CD4-positive, alpha-beta T cell treated with Interleukin-6 for 4 hours (primary cell): ENCODE measurements at regions not wholly inside any gene's neighbourhood (a gene's known extent, or its start where the extent isn't known, plus 50 kb on each side); places are given as distances from the start of the nearest gene placed in this dataset.
A peak's percentile ranks its signal among the peaks of the same experiment; 100 is the strongest.

Experiments
- DNase-seq: peaks from one replicate; pipeline ENCODE4 v3.0.0-alpha.2; 2020; ENCODE audit warnings: mixed read lengths

DNA sequence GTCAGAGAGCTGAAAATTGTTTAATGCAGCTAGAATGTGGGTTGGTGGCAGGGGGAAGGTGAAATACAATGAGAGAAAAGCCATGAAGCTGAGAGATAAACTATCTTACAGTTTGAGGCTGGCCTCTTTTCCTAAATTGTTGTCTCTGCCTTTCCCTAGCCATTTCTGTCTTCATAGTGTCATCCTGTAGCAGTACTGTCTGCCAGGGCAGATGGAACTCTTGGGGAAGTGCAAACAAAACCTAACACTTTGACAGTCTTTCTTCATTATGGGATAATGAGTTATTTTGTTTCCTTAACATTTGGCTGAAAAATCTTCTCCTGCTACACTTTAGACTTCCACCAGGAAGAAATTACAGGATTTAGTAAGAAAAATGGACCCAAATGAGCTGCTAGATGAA lies 197.8 kb upstream of the ARX start:
- DNase-seq = no peak

DNA sequence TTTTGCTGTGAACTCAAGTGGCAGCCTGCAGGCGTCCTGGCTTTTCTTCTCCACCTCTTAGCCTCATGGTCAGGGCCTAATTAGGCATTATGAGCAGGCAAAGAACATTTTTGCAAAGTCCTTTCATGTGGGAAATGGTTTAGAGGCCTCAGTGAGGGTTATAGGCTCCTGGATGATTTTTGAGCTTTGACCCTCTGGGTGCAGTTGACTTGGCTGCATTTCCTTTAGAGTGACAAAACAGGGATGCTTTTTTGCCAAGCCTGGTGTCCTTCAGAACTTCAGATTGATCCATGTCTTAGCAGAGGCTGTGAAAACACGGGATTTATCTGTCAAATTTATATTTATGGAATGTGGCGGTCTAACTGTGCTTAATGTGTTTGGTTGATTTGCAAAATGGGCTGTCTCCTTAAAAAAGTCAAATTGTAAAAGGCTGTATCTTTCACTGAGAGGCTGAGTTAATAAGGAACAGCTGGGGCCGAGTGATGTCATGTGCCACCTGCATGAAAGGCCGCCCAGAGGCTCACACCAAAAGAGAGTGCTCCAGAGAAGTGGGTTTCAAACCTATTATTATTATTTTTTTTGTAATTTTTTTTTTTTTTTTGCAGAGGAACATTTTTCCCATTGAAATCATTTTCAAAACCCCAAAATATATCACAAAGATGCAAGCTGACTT lies 192.2 kb upstream of the ARX start:
- no peak for DNase-seq

DNA sequence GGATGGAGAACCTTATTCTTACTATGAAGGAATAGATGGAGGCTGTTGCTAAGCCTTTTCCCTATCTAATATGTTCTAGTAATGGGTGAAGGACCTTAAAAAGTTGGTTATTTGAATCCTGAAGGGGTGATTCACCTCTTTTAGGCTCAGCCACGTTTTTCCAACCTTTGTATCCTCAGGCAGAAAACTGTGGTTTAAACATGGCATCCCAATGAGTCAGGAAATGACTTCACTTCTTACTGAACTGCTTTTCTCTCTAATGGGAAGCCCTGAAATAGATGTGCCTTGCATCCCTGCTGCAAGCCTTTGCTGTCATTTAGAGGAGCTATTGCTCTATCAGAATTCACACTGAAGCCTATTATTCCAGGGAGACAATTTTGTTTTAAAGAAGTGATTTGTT lies 191.0 kb upstream of the ARX start:
- DNase-seq = no peak

DNA sequence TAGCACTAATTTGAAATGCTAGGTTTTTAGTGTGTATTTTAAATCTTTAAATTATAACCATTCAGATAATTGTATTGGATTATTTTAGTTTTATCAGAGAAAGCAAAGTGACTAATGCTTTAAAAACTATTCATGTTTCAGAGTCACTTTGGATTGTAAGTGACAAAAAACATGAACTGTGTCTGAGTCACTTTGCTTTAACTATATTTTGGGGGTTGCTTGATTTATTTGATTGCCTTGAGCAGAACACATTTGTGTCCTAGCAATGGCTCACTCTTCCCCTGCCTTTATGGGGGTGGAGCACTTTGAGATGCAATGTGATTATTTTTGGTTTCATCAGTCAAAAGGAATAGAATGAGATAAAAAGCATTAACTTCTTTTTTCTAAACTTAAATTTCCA lies 188.4 kb upstream of the ARX start:
- no peak for DNase-seq

DNA sequence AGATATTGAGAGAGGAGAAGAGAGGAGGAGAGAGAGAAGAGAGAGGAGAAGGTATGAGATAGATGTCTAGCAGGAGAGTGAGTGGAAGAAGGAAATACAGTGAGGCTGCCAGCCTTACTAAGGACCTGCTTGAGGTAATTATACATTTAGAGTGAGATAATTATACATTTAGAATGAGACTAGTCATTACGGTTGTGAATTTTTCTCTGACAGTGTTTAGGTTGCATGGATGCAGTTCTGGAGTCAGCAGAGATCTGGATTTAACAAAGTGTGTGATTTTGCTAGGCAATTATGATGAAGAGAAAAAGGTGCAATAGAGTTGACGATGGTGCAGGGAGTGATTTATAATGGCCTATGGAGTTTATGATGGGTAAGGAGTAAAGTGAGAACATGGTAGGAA lies 187.1 kb upstream of the ARX start:
- no peak for DNase-seq

DNA sequence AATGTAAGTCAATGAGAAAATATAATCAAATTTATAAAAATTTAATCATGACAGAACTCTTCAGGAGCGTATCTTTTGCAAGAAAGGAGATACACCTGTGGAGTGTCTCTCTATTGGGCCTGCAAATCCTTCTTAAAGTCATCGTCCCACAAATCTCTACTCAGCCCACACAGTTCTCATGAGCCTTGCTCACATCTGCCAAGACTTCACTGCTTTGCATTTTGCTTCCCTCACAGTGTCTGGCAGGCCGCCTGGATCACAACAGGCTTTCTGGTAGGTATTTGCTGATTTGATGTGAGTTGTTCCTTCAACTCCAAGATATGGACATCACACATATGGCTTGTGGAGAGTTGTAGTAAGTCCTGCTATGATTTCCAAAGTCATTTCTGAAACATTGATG lies 183.1 kb upstream of the ARX start:
- no peak for DNase-seq

DNA sequence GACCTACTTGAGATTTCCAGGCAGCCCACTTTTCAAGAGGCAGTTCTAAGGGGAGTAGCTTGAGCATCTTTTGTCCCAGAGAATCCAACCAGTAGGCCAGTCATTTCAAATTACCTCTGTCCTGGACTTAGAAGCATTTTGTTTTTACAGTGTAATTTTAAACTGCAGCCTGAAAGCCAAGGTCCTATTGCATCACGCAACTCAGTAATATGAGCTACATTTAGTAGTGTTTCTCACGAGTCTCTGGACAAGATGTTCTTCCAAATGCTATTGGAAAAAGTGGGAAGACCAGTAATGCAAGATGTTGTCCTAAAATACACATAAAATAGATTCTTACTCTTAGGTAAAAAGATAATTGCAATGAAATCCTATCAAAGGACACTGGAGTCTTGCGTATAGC lies 182.5 kb upstream of the ARX start:
- no peak for DNase-seq

DNA sequence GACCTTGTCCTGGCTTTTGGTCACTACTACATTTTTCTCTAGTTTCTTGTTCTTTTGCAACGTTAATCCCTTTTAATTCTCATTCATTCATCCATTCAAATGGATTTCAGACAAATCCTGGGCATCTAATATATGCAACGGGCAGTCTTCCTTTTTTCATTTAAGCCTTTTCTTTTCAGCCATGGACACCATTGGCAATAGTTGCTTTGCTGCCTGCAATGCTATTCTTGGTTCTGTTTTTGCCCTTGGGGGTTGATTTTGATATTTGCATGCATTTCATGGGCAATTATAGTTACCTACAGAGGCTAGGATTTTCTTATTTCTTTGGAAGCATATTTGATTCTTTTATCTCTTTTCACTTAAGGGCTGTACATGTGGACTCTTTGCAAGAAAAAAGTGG lies 180.5 kb upstream of the ARX start:
- no peak for DNase-seq

DNA sequence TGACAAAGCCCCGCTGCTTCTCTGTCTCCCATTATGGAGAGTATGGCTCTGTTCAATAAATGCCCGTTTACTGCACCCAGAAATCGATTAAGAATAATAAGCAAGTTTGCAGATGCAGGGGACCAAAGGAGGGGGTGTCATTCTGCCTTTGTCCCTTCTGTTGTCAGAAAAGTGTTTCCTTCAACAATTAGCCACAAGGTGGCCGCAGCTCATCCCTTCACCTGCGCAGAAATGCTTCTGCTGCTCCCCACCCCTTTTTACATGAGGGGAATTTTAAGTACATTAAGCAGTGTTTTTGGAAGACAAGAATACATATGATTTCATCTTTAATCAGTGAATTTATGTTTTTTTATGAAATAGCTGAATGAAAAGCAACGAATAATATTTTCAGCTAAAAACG lies 175.6 kb upstream of the ARX start:
- no peak for DNase-seq

DNA sequence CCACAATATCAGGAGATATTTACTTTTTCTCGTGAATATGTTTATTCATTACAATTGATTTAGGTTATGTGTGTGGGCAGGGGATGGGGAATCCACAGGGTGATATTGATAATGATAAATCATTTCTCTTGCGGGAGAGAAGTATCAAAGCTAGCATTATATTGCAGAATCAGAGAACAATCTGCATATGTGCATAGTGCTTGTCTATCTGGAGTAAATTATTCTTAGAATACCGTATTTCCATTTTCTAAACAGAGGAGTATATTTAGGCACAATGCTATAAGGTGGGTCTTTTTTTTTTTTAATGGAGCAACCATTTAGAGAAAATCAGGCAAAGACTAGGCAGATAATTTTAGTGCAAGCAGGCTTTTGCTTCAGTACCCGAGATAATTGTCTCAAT lies 166.0 kb upstream of the ARX start:
- DNase-seq = no peak

DNA sequence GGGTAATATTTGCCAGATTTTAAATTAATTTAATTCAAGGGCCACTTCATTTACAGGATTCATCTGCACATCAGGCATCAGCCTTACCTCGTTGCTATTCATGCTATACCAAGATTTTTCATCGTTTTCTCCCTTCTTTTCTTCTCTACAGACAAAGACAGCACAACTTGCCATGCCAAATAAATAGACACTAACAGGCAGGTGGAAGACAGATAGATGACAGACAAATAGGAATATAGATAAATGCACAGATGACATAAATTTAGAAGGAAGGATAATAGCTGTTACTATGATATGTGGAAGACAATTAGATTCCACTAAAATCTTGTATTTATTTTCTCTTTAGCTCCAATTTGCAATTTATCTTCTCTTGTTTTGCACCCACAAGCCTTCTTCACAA lies 164.5 kb upstream of the ARX start:
- no peak for DNase-seq

DNA sequence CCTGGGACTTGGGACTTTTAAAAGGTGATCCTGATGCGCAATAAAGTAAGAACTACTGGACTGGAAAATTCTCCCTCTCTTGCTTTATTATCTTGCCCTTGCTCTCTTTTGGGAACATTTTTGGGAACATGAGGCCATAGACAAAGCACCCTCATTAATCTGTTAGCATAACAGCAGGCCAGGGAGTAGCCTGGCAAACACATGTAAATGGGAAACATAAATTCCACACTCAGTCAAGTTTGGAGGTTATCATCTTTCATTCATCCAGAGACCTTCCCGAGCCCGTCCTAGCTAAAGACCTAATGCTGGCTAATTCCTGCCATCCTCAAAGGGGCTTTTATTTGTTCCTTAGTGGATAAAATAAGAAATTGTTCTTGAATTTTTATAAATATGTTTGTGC lies 162.8 kb upstream of the ARX start:
- no peak for DNase-seq

DNA sequence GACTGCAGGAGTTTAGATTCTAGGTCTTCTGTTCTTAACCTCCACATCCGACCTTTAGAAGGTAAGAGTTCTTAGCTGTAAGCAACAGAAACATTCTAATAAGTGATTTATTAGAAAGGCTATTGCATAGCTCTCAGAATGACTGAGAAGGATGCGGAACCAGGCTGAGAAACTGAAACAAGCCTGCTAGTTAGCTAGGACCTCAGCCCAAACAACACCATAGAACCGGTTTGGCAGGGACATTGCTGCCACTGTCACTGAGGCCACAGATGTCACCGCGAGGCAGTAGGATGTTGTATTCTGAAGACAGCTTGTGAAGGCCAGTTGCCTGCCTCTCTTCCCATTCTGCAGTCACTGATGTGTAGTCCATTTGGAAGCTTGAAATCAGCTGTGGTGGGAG lies 160.0 kb upstream of the ARX start:
- DNase-seq = no peak

DNA sequence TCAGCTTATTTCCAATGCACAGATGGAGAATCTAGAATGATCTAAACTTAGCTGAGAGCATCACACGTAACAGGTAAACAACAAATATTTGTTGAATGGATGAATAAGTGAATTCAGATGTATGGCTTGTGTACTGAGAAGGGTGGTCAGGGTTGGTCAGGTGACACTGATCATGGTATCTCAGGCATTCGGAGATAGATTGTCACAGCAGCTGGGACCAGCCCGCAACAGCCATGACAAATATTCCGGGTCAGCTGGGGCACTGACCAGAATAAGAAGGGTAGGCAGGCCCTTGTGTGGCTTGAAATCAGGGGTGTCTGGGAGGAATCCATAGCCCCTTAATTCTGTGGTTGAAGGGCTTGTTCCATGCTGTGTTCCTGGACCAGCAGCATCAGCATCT lies 159.4 kb upstream of the ARX start:
- DNase-seq = no peak

DNA sequence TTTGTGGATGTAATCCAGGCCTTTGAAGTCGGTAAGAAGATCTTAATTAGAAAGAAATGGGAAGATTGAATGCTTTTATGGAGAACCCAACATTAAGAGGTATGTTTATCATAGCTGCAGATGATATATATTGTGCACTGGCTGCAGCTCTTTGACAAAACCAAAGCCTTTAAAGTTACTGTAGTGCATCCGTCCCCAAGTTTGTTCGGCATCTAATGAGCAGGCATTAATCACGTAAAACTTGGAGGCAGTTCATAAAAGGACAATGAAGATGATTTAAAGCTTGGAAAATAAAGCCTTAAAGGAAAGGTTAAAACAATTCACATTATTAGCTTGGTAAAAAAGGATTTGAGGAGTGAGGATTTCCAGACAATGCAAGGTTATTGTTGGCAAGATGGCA lies 150.8 kb upstream of the ARX start:
- DNase-seq = no peak

DNA sequence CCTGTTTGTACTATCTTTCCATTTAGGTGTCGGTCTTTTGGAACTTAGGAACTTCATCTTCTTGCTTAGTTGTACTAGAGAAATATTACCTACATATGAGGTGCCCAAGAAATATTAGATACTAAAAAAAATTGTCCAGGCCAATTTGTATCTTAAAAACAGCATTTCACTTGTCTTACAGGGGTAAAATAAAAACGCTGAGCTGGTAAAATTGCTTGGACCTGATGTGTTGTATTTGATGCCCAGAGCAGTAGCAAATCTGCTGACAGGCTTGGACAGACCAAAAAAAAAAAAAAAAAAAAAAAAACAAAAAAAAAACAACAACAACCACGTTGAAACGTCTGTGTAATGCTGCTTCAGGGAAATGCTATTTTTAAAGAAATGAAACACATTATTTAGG lies 150.4 kb upstream of the ARX start:
- no peak for DNase-seq

DNA sequence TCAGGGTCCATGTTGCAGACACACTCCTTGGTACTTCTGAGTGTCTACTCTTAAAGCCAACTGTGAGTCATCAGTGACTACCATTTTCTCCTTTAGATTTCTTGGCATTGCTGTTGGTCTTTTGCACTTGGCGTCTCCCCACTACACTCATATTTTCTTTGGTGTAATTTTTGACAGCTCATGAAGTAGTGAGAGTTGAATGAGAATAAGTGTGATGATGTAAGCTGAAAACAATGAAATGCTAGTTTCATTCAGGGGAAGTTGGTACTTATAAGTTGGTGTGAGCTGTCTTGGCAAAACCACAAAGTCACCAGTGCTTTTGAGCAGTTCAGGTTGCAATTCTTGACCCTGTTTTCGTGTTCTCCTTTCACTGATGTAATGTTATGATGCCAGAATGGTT lies 142.9 kb upstream of the ARX start:
- DNase-seq = no peak

DNA sequence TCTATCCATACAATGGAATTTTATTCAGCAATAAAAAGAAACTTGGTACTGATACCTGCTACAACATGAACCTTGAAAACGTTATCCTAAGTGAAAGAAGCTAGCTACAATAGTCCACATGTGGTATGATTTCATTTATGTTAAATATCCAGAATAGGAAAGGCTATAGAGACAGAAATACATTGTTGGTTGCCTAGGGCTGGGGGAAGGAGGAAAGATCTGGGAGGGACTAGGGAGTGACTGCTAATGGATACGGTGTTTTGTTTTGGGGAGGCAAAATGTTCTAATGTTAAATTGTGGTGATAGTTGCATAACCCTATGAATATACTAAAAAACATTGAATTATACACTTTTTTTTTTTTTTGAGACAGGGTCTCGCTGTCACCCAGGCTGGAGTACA lies 141.1 kb upstream of the ARX start:
- DNase-seq = no peak

DNA sequence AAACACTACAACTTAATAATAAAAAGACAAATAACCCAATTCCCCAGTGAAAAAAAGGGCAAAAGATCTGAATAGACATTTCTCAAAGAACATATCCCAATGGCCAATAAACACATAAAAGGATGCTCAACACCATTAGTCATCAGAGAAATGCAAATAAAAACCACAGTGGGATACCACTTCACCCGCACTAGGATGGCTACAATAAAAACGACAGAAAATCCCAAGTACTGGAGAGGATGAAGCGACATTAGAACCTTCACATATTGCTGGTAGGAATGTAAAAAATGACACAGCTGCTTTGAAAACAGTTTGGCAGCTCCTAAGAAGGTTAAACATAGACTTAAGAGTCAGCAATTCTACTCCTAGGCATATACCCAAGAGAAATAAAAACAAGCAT lies 140.6 kb upstream of the ARX start:
- no peak for DNase-seq

DNA sequence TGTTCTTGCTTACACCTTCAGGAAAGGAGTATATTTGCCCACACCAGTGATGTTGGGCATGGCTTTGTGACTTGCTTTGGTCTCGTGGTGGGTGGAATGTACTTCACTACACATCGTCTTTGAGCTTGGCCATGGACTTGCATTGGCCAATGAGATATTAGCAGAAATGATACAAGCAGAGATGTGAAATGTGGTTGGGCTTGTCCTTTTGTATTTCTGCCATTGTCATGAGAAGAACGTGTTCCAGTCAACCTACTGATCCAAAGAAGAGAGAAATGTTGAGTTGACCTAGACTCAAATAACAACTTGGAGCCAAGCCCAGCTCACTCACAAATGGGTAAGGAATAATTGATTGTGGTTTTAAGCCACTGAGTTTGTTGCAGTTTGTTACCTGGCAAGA lies 138.4 kb upstream of the ARX start:
- no peak for DNase-seq

DNA sequence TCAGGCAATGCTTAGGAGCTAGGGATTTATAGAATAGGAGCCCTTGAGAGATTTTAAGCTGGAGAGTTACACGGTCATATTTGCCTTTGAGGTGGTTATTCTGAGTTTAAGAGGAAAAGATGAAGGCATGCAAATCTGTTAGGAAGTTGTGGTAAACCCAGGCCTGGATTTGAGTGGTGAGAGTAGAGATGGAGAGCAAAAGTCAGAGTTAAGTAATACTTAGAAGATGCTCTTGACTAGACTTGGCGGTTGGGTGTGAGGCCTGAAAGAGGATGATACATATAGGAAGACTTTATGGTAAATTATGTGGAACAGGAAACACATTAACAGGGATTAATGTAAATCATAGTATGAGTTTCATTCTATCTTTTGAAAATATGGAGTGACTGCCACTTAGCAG lies 136.0 kb upstream of the ARX start:
- no peak for DNase-seq

DNA sequence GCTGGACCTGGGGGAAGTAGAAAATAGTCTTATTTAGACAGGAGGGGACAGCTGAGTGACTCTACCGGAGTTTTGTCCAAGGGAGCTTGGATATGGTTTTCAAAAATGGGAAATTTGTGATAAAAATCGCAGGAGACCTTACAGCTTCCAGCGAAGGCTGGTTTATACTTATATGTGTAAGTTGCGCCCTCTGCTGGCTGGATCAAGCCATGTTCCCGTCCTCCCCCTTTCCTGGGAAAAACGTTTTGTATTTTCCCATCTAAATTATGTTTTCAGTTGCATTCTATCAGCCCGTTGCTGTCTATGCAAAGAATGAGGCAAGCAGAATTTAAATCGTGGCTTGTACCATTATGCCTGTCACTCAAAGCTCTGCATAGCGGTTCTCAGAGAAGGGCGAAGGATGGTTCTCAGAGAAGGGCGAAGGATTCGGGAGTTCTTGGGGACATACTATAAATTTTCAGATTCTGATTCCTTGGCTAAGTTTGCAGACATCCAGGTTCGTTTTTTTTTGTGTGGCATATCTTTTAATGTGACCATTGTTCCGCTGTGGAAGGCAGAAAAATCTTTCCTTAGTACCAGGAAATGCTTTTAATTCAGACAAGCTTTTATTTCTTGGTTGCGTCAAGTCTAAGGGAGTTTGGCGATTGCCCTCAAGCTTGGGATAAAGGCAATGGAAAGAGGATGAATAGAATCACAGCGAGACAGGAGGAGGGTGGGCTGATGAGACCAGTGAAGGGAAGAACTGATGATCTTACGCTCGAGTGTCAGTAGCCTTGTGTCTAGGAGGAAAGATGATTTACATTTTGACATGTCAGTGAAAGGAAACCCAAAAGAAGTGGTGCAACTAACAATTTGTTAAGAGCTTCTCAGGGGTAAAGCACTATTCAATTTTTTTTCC lies 128.5 kb upstream of the ARX start:
- DNase-seq = peak; percentile 44

DNA sequence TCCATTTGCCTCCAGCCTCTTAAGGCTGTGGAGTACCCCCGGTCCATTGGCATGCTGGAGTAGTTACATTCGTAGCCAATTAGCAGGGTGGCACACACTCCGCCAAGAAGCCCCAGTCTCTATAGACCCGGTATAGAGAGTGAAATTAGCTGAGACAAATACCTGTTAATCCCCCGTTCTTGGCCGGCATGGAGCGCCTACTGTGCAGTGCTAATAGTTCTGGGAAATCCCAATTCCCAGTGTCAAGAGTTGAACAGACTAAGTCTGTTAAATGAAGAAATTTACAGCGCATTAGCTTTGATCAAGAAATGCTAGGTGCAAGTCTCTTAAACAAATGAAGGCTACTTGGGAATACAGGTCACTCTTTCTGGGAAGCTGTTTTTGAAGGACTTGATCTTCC lies 127.8 kb upstream of the ARX start:
- DNase-seq = no peak

DNA sequence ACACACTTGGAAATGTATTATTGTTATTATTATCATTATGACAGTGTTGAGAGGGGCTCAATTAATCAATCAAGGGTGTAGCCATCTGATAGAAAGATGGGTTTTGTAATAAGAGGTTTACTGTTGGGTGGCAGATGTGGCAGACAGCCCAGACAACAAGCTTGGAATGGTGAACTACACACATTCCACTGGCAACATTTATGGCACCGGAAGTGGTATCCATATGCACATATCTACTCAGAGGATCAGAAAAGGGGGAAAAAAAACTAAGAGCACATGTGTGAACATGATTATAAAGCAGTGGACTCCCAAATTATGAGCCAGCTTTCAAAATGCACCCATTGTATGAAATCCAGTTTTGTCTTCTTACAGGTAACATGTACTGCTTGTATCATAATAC lies 125.9 kb upstream of the ARX start:
- DNase-seq = no peak

DNA sequence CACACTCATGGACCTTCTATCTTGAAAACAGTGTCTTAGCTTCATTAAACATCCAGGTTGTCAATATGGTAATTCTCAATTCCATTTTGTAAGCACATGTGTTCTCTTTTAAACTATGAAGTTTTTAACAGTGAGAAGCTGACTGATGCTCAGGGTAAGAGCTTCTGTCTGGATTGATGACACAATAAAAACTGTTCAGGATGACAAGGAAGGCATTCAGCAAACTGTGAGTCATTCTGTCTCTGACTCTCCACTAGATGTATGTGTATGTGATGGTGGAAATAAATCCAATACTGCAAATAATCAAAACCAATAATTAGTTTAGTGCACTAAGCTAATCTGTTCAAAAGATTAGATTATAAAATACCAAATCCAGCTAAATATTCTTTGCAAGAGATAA lies 115.3 kb upstream of the ARX start:
- DNase-seq = no peak
